Endothelial cell of umbilical vein (primary cell): ENCODE measurements at regions not wholly inside any gene's neighbourhood (a gene's known extent, or its start where the extent isn't known, plus 50 kb on each side); places are given as distances from the start of the nearest gene placed in this dataset.

Experiments
- BruUV-seq: library from RNA; stranded (reverse); fragments of 400-500 nt; replicated peaks from 2 replicates; lab custom pipeline; 2021; lab: Mats Ljungman, UMichigan
- CTCF ChIA-PET: fragments of 300-600, 350-600 bp; sonication (Branson Sonifier 250); formaldehyde crosslinking; loops from one replicate; lab custom pipeline; 2021; ENCODE audit warnings: antibody characterized with exemption, inconsistent platforms; lab: Charles Lee
- POLR2A ChIA-PET: fragments of 300-600, 350-600 bp; sonication (Branson Sonifier 250); formaldehyde crosslinking; loops from one replicate; lab custom pipeline; 2021; ENCODE audit warnings: antibody characterized with exemption, inconsistent platforms; lab: Charles Lee
- DNase-seq: peaks from one replicate; pipeline ENCODE4 v3.0.0-alpha.2; 2011; ENCODE audit warnings: low read depth, low spot score
- FAIRE-seq: peaks from 2 replicates; lab custom pipeline; 2011; peaks lifted over from hg19 to GRCh38; lab: Jason Lieb, UNC
- H2AFZ ChIP-seq: 2 replicates; pipeline ENCODE4 v1.6.0; 2012; ENCODE audit warnings: low read depth, low read length, control low read depth, inconsistent platforms
- H3K27ac ChIP-seq: 2 replicates; pipeline ENCODE4 v1.5.1; 2011; ENCODE audit warnings: low read depth, mild to moderate bottlenecking, control low read depth, low read length, moderate library complexity; ENCODE audit not compliant: insufficient read depth
- H3K27me3 ChIP-seq, 2 experiments: 2 replicates each; pipeline versions ENCODE4 v1.6.0 to v1.6.1; 2011; ENCODE audit warnings: low read length in 2 of 2, mixed read lengths in 1 of 2; ENCODE audit not compliant: control insufficient read depth in 2 of 2, insufficient read depth in 2 of 2
- H3K36me3 ChIP-seq, 2 experiments: 2 replicates in 1 of 2; 3 replicates in 1 of 2; pipeline ENCODE4 v1.5.1; 2011; ENCODE audit warnings: low read length in 2 of 2, mild to moderate bottlenecking in 1 of 2, moderate library complexity in 1 of 2; ENCODE audit not compliant: control insufficient read depth in 2 of 2, insufficient read depth in 2 of 2; ENCODE audit errors: extremely low read depth in 1 of 2
- H3K4me1 ChIP-seq: 3 replicates; pipeline ENCODE4 v1.5.1; 2011; ENCODE audit warnings: mild to moderate bottlenecking, low read length; ENCODE audit not compliant: control insufficient read depth, insufficient read depth; ENCODE audit errors: extremely low read depth
- H3K4me2 ChIP-seq: 2 replicates; pipeline ENCODE4 v1.6.1; 2011; ENCODE audit warnings: low read length, control low read depth, mixed read lengths; ENCODE audit not compliant: insufficient read depth
- H3K4me3 ChIP-seq, 3 experiments: fragments of 200-600 bp in 1 of 3; sonication (generic), shearing (Covaris generic) in 1 of 3; replicated peaks in 1 of 3; 2 replicates each; pipeline ENCODE4 v1.5.1; 2011 to 2016; ENCODE audit warnings: control low read depth in 3 of 3, low read length in 3 of 3, mild to moderate bottlenecking in 2 of 3, inconsistent platforms in 1 of 3, low read depth in 1 of 3, moderate library complexity in 1 of 3; ENCODE audit not compliant: insufficient read depth in 1 of 3
- H3K79me2 ChIP-seq: 2 replicates; pipeline ENCODE4 v1.6.0; 2012; ENCODE audit warnings: low read length, inconsistent platforms; ENCODE audit not compliant: control insufficient read depth, insufficient read depth
- H3K9ac ChIP-seq: replicated peaks from 2 replicates; pipeline ENCODE3; 2011; ENCODE audit warnings: low read length, control low read depth; ENCODE audit not compliant: insufficient read depth; ENCODE audit errors: extremely low read depth
- H3K9me1 ChIP-seq: replicated peaks from 3 replicates; pipeline ENCODE4 v1.6.0; 2011; ENCODE audit warnings: mild to moderate bottlenecking, low read length; ENCODE audit not compliant: control insufficient read depth, insufficient read depth; ENCODE audit errors: extremely low read depth
- H3K9me3 ChIP-seq: replicated peaks from 2 replicates; pipeline ENCODE4 v1.5.1; 2012; ENCODE audit warnings: low read length, inconsistent platforms; ENCODE audit not compliant: control insufficient read depth, insufficient read depth
- H4K20me1 ChIP-seq: replicated peaks from 2 replicates; pipeline ENCODE3; 2011; ENCODE audit warnings: mild to moderate bottlenecking, low read length; ENCODE audit not compliant: control insufficient read depth, insufficient read depth; ENCODE audit errors: extremely low read depth
- EZH2 ChIP-seq: IDR thresholded peaks from 2 replicates; pipeline ENCODE4 v1.6.1; 2012; ENCODE audit warnings: borderline replicate concordance, low read depth, mild to moderate bottlenecking, moderate library complexity, low read length, inconsistent platforms; ENCODE audit not compliant: severe bottlenecking
- FOS ChIP-seq: IDR thresholded peaks from 2 replicates; pipeline ENCODE4 v1.6.1; 2011; ENCODE audit warnings: mild to moderate bottlenecking, low read length, moderate library complexity, borderline replicate concordance; ENCODE audit not compliant: insufficient read depth
- GATA2 ChIP-seq: IDR thresholded peaks from 2 replicates; pipeline ENCODE4 v1.7.0; 2011; ENCODE audit warnings: low read depth, mild to moderate bottlenecking, moderate library complexity, mixed read lengths, low read length; ENCODE audit not compliant: insufficient read length, insufficient read depth
- JUN ChIP-seq: IDR thresholded peaks from 2 replicates; pipeline ENCODE4 v1.6.1; 2011; ENCODE audit warnings: borderline replicate concordance, low read depth; ENCODE audit not compliant: insufficient read length, insufficient read depth
- MAX ChIP-seq: IDR thresholded peaks from 2 replicates; pipeline ENCODE4 v1.6.1; 2011; ENCODE audit not compliant: insufficient read depth, insufficient read length
- MYC ChIP-seq: IDR thresholded peaks from one replicate; pipeline ENCODE4 v1.6.1; 2011; ENCODE audit warnings: mild to moderate bottlenecking, low read depth, low read length
- POLR2A ChIP-seq: IDR thresholded peaks from 2 replicates; pipeline ENCODE4 v1.6.1; 2012; ENCODE audit warnings: low read depth, mild to moderate bottlenecking, control low read depth, low read length
- POLR2AphosphoS5 ChIP-seq: IDR thresholded peaks from 2 replicates; pipeline ENCODE4 v1.6.1; 2012; ENCODE audit warnings: low read depth, mild to moderate bottlenecking, control low read depth, low read length, moderate library complexity; ENCODE audit not compliant: insufficient read depth
- dilution Hi-C: fragments of 300-500 bp; cut with MboI; formaldehyde crosslinking; loops from one replicate; pipeline ENCODE4 v1.15.0; 2019; ENCODE audit warnings: low sequenced_read_pairs; ENCODE audit not compliant: extremely low pct_ligation_motif_present
- intact Hi-C: fragments of 100-400 bp; cut with micrococcal nuclease; formaldehyde crosslinking; loops from one replicate; pipeline ENCODE4 v1.10.0; 2022
- TF ChIP-seq, protein P1 (sequence below), 2 donors: IDR thresholded peaks; 1 replicate in 1 of 2; 2 replicates in 1 of 2; pipeline ENCODE4 v1.5.1; 2011; ENCODE audit warnings: low read length in 2 of 2, mild to moderate bottlenecking in 2 of 2, moderate library complexity in 2 of 2, control low read depth in 1 of 2, inconsistent platforms in 1 of 2, low read depth in 1 of 2; ENCODE audit not compliant: insufficient read depth in 1 of 2; ENCODE audit errors: extremely low read depth in 1 of 2

DNA sequence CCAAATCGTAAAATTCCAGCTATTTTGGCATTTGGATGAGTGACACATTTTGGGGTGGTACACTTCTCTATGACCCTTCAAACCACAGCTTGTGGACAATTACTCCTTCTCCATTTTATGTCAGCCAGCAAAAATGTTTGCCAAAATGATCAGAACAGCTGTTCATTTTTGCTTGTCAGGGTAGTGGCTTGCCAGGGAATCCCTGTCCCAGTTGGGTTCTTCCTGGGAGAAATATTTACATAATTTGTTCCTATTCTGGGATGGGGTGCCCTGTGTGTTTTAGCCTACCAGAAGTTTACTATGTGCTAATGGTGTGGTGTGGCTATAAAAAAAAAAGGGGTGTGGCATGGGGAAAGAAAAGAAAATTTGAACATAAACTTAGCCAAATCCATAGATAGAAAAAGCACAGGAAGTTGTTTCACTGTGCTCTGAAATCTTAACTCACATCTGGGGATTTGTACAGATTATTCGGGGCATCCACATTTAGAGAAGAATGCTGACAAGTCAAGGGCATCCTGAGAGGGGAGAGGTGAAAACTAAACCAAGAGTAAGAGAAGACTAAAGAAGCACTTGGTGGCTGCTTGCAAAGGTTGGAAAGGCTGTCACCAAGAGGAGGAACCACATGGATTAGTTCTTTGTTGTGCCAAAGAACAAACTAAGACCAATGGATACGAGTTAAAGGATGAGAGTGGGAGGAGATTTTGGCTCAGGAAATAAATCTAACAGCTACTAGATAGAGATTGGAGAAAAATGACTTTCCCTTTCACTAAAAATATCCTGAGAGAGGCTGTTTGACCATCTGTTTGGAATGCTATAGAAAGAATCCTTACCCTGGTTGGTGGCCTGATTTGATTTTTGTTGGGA lies 55.2 kb upstream of the RBM24 start:
- Histone ChIP-seq H3K27ac (no peak overlapping the region), H3K4me1 (no peaks in the 10 kb centered on the region), H2AFZ (no peak overlapping the region), H3K9me1 (no peaks in the 10 kb centered on the region), H3K27me3 (no peaks in the 10 kb centered on the region), H3K36me3 (no peaks in the 10 kb centered on the region), H3K9ac (no peak overlapping the region), H3K79me2 (no peaks in the 10 kb centered on the region), H4K20me1 (no peaks in the 10 kb centered on the region), H3K9me3 (no peaks in the 10 kb centered on the region), H3K4me2 (no peak overlapping the region), H3K4me3 (no peak overlapping the region)
- no peak for FAIRE-seq
- POLR2A ChIA-PET: no interaction called here
- BruUV-seq: no TSS peak
- intact Hi-C loops: no loop called here
- TF ChIP-seq GATA2 (no peak), MAX (no peak), FOS (no peak), POLR2AphosphoS5 (no peak), EZH2 (no peak), JUN (no peak), MYC (no peak), POLR2A (no peak)
- TF ChIP-seq, protein P1, sequence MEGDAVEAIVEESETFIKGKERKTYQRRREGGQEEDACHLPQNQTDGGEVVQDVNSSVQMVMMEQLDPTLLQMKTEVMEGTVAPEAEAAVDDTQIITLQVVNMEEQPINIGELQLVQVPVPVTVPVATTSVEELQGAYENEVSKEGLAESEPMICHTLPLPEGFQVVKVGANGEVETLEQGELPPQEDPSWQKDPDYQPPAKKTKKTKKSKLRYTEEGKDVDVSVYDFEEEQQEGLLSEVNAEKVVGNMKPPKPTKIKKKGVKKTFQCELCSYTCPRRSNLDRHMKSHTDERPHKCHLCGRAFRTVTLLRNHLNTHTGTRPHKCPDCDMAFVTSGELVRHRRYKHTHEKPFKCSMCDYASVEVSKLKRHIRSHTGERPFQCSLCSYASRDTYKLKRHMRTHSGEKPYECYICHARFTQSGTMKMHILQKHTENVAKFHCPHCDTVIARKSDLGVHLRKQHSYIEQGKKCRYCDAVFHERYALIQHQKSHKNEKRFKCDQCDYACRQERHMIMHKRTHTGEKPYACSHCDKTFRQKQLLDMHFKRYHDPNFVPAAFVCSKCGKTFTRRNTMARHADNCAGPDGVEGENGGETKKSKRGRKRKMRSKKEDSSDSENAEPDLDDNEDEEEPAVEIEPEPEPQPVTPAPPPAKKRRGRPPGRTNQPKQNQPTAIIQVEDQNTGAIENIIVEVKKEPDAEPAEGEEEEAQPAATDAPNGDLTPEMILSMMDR (IDR thresholded peaks at IDR 0.05; ENCODE audit: extremely low read depth in 1 of 2, insufficient read depth in 1 of 2, low read depth in 1 of 2, low read length in 2 of 2): no peak
- dilution Hi-C loops: no loop called here
- CTCF ChIA-PET: no interaction called here
- no peak for DNase-seq
